ENCODE measurements at regions not wholly inside any gene's neighbourhood (a gene's known extent, or its start where the extent isn't known, plus 50 kb on each side); places are given as distances from the start of the nearest gene placed in this dataset.

DNA sequence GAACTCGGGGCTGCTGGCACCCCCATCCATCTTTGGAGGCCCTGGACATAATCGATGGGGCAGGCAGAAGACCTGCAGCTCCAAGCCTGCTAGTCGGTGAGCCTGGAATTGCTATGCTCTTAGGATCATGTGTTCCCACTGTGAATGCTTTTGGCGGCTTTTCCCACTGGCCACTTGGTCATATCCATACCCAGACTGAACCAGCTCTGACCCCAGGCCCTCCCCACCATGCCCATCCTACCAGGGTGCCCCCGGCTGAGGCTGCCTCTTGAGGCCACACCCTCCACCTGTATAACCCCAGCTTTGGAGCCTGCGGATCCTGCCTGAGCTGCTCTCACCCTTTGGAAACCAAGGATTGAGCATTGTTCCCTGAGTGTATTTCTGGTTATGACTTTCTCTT lies 113.5 kb downstream of the TENT4A start (continued):
- TF ChIP-seq, protein P1, sequence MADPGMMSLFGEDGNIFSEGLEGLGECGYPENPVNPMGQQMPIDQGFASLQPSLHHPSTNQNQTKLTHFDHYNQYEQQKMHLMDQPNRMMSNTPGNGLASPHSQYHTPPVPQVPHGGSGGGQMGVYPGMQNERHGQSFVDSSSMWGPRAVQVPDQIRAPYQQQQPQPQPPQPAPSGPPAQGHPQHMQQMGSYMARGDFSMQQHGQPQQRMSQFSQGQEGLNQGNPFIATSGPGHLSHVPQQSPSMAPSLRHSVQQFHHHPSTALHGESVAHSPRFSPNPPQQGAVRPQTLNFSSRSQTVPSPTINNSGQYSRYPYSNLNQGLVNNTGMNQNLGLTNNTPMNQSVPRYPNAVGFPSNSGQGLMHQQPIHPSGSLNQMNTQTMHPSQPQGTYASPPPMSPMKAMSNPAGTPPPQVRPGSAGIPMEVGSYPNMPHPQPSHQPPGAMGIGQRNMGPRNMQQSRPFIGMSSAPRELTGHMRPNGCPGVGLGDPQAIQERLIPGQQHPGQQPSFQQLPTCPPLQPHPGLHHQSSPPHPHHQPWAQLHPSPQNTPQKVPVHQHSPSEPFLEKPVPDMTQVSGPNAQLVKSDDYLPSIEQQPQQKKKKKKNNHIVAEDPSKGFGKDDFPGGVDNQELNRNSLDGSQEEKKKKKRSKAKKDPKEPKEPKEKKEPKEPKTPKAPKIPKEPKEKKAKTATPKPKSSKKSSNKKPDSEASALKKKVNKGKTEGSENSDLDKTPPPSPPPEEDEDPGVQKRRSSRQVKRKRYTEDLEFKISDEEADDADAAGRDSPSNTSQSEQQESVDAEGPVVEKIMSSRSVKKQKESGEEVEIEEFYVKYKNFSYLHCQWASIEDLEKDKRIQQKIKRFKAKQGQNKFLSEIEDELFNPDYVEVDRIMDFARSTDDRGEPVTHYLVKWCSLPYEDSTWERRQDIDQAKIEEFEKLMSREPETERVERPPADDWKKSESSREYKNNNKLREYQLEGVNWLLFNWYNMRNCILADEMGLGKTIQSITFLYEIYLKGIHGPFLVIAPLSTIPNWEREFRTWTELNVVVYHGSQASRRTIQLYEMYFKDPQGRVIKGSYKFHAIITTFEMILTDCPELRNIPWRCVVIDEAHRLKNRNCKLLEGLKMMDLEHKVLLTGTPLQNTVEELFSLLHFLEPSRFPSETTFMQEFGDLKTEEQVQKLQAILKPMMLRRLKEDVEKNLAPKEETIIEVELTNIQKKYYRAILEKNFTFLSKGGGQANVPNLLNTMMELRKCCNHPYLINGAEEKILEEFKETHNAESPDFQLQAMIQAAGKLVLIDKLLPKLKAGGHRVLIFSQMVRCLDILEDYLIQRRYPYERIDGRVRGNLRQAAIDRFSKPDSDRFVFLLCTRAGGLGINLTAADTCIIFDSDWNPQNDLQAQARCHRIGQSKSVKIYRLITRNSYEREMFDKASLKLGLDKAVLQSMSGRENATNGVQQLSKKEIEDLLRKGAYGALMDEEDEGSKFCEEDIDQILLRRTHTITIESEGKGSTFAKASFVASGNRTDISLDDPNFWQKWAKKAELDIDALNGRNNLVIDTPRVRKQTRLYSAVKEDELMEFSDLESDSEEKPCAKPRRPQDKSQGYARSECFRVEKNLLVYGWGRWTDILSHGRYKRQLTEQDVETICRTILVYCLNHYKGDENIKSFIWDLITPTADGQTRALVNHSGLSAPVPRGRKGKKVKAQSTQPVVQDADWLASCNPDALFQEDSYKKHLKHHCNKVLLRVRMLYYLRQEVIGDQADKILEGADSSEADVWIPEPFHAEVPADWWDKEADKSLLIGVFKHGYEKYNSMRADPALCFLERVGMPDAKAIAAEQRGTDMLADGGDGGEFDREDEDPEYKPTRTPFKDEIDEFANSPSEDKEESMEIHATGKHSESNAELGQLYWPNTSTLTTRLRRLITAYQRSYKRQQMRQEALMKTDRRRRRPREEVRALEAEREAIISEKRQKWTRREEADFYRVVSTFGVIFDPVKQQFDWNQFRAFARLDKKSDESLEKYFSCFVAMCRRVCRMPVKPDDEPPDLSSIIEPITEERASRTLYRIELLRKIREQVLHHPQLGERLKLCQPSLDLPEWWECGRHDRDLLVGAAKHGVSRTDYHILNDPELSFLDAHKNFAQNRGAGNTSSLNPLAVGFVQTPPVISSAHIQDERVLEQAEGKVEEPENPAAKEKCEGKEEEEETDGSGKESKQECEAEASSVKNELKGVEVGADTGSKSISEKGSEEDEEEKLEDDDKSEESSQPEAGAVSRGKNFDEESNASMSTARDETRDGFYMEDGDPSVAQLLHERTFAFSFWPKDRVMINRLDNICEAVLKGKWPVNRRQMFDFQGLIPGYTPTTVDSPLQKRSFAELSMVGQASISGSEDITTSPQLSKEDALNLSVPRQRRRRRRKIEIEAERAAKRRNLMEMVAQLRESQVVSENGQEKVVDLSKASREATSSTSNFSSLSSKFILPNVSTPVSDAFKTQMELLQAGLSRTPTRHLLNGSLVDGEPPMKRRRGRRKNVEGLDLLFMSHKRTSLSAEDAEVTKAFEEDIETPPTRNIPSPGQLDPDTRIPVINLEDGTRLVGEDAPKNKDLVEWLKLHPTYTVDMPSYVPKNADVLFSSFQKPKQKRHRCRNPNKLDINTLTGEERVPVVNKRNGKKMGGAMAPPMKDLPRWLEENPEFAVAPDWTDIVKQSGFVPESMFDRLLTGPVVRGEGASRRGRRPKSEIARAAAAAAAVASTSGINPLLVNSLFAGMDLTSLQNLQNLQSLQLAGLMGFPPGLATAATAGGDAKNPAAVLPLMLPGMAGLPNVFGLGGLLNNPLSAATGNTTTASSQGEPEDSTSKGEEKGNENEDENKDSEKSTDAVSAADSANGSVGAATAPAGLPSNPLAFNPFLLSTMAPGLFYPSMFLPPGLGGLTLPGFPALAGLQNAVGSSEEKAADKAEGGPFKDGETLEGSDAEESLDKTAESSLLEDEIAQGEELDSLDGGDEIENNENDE (IDR thresholded peaks at IDR 0.05; ENCODE audit: insufficient replicate concordance, low read length): no peak
- TF ChIP-seq CREB1 (IDR thresholded peaks at IDR 0.05) (no peak), RBBP5 (IDR thresholded peaks at IDR 0.05; ENCODE audit: borderline replicate concordance, low read depth, low read length) (no peak), SRF (IDR thresholded peaks at IDR 0.05; ENCODE audit: low read depth, low read length) (no peak), BRCA1 (IDR thresholded peaks at IDR 0.05; ENCODE audit: low read depth, low read length) (no peak), RNF2 (IDR thresholded peaks at IDR 0.05; ENCODE audit: borderline replicate concordance, low read depth, low read length, missing control alignments, poor library complexity, severe bottlenecking) (no peak)

Data from H1 (cell line).